DND-41 (cell line): ENCODE measurements at regions not wholly inside any gene's neighbourhood (a gene's known extent, or its start where the extent isn't known, plus 50 kb on each side); places are given as distances from the start of the nearest gene placed in this dataset.

ENCODE experiments used
- ATAC-seq: fragments of 200-7000 bp; cut with Tn5 transposase; 3 replicates; pipeline ENCODE4 v1.9.1; 2021; ENCODE audit warnings: low read depth; ENCODE audit not compliant: insufficient read depth
- DNase-seq: peaks from one replicate; pipeline ENCODE4 v3.0.0-alpha.2; 2020
- H2AFZ ChIP-seq: 2 replicates; pipeline ENCODE4 v1.6.0; 2012; ENCODE audit warnings: low read depth, low read length
- H3K27ac ChIP-seq: 2 replicates; pipeline ENCODE4 v1.5.1; 2012; ENCODE audit warnings: low read length, inconsistent platforms
- H3K27me3 ChIP-seq: fragments of 200-600 bp; sonication (generic); 2 replicates; pipeline ENCODE4 v1.6.0; 2012; ENCODE audit warnings: low read length, mild to moderate bottlenecking, inconsistent platforms; ENCODE audit not compliant: insufficient read depth, poor library complexity
- H3K36me3 ChIP-seq: 2 replicates; pipeline ENCODE4 v1.5.1; 2012; ENCODE audit warnings: low read length, inconsistent platforms; ENCODE audit not compliant: insufficient read depth
- H3K4me1 ChIP-seq: 2 replicates; pipeline ENCODE4 v1.5.1; 2012; ENCODE audit warnings: mild to moderate bottlenecking, low read length; ENCODE audit not compliant: insufficient read depth
- H3K4me2 ChIP-seq: 2 replicates; pipeline ENCODE4 v1.6.0; 2012; ENCODE audit warnings: mild to moderate bottlenecking, moderate library complexity, low read length, inconsistent platforms; ENCODE audit not compliant: insufficient read depth
- H3K4me3 ChIP-seq, 2 experiments: fragments of 200-600 bp in 1 of 2; shearing (Covaris generic) in 1 of 2; 2 replicates each; pipeline ENCODE4 v1.5.1; 2012 to 2016; ENCODE audit warnings: inconsistent platforms in 2 of 2, low read length in 2 of 2, mild to moderate bottlenecking in 2 of 2, low read depth in 1 of 2, moderate library complexity in 1 of 2
- H3K79me2 ChIP-seq: 2 replicates; pipeline ENCODE4 v1.6.0; 2012; ENCODE audit warnings: low read length, inconsistent platforms; ENCODE audit not compliant: insufficient read depth
- H3K9ac ChIP-seq: 2 replicates; pipeline ENCODE4 v1.6.0; 2012; ENCODE audit warnings: low read depth, mild to moderate bottlenecking, inconsistent platforms, low read length, moderate library complexity
- H3K9me3 ChIP-seq: 2 replicates; pipeline ENCODE4 v1.5.1; 2012; ENCODE audit warnings: low read length, moderate library complexity, mild to moderate bottlenecking, inconsistent platforms; ENCODE audit not compliant: insufficient read depth, severe bottlenecking
- H4K20me1 ChIP-seq: 2 replicates; pipeline ENCODE4 v1.6.0; 2012; ENCODE audit warnings: low read length; ENCODE audit not compliant: insufficient read depth
- EZH2 ChIP-seq: IDR thresholded peaks from 3 replicates; pipeline ENCODE4 v1.6.1; 2012; ENCODE audit warnings: borderline replicate concordance, low read depth, mild to moderate bottlenecking, moderate library complexity, low read length, inconsistent platforms; ENCODE audit not compliant: severe bottlenecking
- TF ChIP-seq, protein P1 (sequence below): IDR thresholded peaks from 2 replicates; pipeline ENCODE4 v1.5.1; 2012; ENCODE audit warnings: borderline replicate concordance, low read length, moderate library complexity, mild to moderate bottlenecking; ENCODE audit not compliant: poor library complexity, severe bottlenecking; ENCODE audit errors: extremely low read depth

- H3K9me3 ChIP-seq = no peaks in the 10 kb centered on the region
- H3K4me3 ChIP-seq = no peak overlapping the region
- H3K4me1 ChIP-seq = no peaks in the 10 kb centered on the region
- H2AFZ ChIP-seq = no peak overlapping the region
- H3K27ac ChIP-seq = no peak overlapping the region
- ATAC-seq (no peak), DNase-seq (no peak)
- no peaks in the 10 kb centered on the region for H3K36me3 ChIP-seq
- no peaks in the 10 kb centered on the region for H3K27me3 ChIP-seq
- no peak overlapping the region for H3K9ac ChIP-seq
- no peaks in the 10 kb centered on the region for H3K79me2 ChIP-seq
- TF ChIP-seq, protein P1, sequence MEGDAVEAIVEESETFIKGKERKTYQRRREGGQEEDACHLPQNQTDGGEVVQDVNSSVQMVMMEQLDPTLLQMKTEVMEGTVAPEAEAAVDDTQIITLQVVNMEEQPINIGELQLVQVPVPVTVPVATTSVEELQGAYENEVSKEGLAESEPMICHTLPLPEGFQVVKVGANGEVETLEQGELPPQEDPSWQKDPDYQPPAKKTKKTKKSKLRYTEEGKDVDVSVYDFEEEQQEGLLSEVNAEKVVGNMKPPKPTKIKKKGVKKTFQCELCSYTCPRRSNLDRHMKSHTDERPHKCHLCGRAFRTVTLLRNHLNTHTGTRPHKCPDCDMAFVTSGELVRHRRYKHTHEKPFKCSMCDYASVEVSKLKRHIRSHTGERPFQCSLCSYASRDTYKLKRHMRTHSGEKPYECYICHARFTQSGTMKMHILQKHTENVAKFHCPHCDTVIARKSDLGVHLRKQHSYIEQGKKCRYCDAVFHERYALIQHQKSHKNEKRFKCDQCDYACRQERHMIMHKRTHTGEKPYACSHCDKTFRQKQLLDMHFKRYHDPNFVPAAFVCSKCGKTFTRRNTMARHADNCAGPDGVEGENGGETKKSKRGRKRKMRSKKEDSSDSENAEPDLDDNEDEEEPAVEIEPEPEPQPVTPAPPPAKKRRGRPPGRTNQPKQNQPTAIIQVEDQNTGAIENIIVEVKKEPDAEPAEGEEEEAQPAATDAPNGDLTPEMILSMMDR = no peak
- no peak for TF ChIP-seq EZH2
- no peak overlapping the region for H3K4me2 ChIP-seq
- H4K20me1 ChIP-seq = no peaks in the 10 kb centered on the region
Observed at GRCh38 chr4:135197641-135198040, 996.1 kb upstream of the PABPC4L start.

GRCh38 chr4:135194477-135194876 lies 992.9 kb upstream of the PABPC4L start:
- Histone ChIP-seq H4K20me1 (no peaks in the 10 kb centered on the region), H2AFZ (no peak overlapping the region), H3K27ac (no peak overlapping the region), H3K9ac (no peak overlapping the region), H3K4me1 (no peaks in the 10 kb centered on the region), H3K4me3 (no peak overlapping the region), H3K79me2 (no peaks in the 10 kb centered on the region), H3K36me3 (no peaks in the 10 kb centered on the region), H3K9me3 (no peaks in the 10 kb centered on the region), H3K27me3 (no peaks in the 10 kb centered on the region), H3K4me2 (no peak overlapping the region)
- DNase-seq = no peak
- no peak for ATAC-seq
- TF ChIP-seq, protein P1 = no peak
- no peak for TF ChIP-seq EZH2

GRCh38 chr4:135192751-135193535 lies 991.4 kb upstream of the PABPC4L start:
- no peaks in the 10 kb centered on the region for H3K9me3 ChIP-seq
- H3K79me2 ChIP-seq = no peaks in the 10 kb centered on the region
- H3K27me3 ChIP-seq = no peaks in the 10 kb centered on the region
- ATAC-seq = no peak
- H2AFZ ChIP-seq = peak overlapping the region; percentile 18; the same call in 1 of the 2 replicates
- H3K4me2 ChIP-seq = no peak overlapping the region
- no peaks in the 10 kb centered on the region for H3K4me1 ChIP-seq
- no peak overlapping the region for H3K4me3 ChIP-seq
- no peak overlapping the region for H3K9ac ChIP-seq
- DNase-seq = no peak
- H3K27ac ChIP-seq = no peak overlapping the region
- H4K20me1 ChIP-seq = no peaks in the 10 kb centered on the region
- H3K36me3 ChIP-seq = no peaks in the 10 kb centered on the region
- TF ChIP-seq, protein P1 = no peak
- TF ChIP-seq EZH2 = no peak

DNA sequence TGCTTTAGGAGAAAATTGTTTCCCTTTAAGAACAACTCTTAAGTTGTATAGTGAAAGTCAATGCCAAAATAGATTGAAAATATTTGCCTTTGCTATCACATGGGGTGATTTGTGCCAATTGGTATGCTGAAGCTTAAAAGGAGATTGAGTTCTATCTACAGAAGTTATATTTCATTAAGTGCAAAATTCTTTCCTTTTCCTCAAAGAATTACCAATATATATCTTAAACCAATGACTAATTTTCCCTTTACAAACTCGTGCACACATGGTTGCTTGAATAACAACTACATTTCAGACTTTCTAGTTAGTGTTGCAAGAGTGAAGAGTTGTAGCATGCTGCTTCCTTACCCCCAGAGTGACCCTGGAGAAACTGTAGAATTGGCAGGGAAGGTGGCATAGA lies 990.0 kb upstream of the PABPC4L start:
- Histone ChIP-seq H2AFZ (no peak overlapping the region; the same call in 1 of the 2 replicates), H3K4me2 (no peak overlapping the region)
- DNase-seq = no peak

More for the DNA sequence above, 990.0 kb upstream of the PABPC4L start:
- Histone ChIP-seq H3K36me3 (no peaks in the 10 kb centered on the region), H3K27me3 (no peaks in the 10 kb centered on the region), H3K4me3 (no peak overlapping the region), H3K4me1 (no peaks in the 10 kb centered on the region), H3K9ac (no peak overlapping the region), H3K9me3 (no peaks in the 10 kb centered on the region), H4K20me1 (no peaks in the 10 kb centered on the region), H3K27ac (no peak overlapping the region), H3K79me2 (no peaks in the 10 kb centered on the region)
- TF ChIP-seq EZH2 = no peak
- TF ChIP-seq, protein P1 = no peak
- ATAC-seq = no peak
